ENCODE measurements at regions not wholly inside any gene's neighbourhood (a gene's known extent, or its start where the extent isn't known, plus 50 kb on each side); places are given as distances from the start of the nearest gene placed in this dataset.

DNA sequence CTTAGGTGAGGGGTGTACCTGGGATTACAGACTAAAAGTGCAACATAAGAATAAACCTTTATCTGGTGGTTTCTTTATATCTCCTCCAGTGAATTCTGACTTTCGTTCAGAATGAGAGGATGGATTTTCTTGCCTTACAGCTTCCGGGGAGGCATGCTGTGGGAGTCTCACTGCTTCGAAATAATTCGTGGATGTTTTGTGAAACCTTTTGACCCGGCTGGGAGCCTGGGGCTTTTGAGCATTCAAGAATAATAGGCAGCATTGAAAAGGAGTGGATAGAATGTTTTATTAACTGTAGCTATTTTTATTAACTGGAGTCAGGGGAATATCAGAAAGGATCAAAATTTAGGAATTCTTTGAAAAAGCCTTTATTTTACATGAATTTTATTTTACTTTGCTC lies 149.1 kb downstream of the RWDD3 start:
- H3K9me3 ChIP-seq (ENCODE audit: insufficient read depth, low read length), result no peaks in the 10 kb centered on the region
- TF ChIP-seq EZH2phosphoT487 (IDR thresholded peaks at IDR 0.05; ENCODE audit: low read depth) (no peak), CTCF (IDR thresholded peaks at IDR 0.05; ENCODE audit: low read depth, low read length) (no peak)
- no peaks in the 10 kb centered on the region for H3K79me2 ChIP-seq (ENCODE audit: low read length)
- H3K27me3 ChIP-seq (ENCODE audit: low read depth, low read length), result no peaks in the 10 kb centered on the region
- no peak overlapping the region for H2AFZ ChIP-seq (ENCODE audit: low read depth, low read length)
- no peak overlapping the region for H3K27ac ChIP-seq (ENCODE audit: low read length)
- H3K4me1 ChIP-seq (ENCODE audit: low read length), result no peaks in the 10 kb centered on the region
- no peaks in the 10 kb centered on the region for H4K20me1 ChIP-seq (ENCODE audit: insufficient read depth, low read length)
- no peak overlapping the region for H3K4me3 ChIP-seq (ENCODE audit: low read length)
- no peak overlapping the region for H3K4me2 ChIP-seq (ENCODE audit: low read length)
- H3K36me3 ChIP-seq (replicated peaks; ENCODE audit: low read depth, low read length), result no peaks in the 10 kb centered on the region
- H3K9ac ChIP-seq (ENCODE audit: low read length), result no peak overlapping the region

DNA sequence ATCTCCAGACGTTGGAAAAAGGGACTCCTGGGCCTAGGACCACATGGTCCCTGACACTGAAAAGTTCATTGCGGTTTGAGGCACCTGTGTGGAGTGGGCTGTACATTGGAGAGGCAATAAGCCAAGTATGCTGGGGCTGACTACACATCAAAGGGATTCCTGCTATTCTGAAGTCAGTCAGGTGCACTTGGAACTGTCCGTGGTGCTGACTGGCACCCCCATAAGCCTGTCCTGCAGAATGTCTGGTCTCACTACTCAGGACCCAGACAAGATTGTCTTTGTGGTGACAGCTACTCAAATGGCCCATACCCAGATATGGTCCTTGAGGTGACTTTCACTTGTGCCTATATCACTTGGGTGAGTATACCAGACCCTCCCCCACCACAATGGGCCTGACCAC lies 150.6 kb downstream of the RWDD3 start:
- no peak overlapping the region for H3K4me2 ChIP-seq (ENCODE audit: low read length)
- no peaks in the 10 kb centered on the region for H3K79me2 ChIP-seq (ENCODE audit: low read length)
- H3K9ac ChIP-seq (ENCODE audit: low read length), result no peak overlapping the region
- no peaks in the 10 kb centered on the region for H4K20me1 ChIP-seq (ENCODE audit: insufficient read depth, low read length)
- H3K36me3 ChIP-seq (replicated peaks; ENCODE audit: low read depth, low read length), result no peaks in the 10 kb centered on the region
- TF ChIP-seq EZH2phosphoT487 (IDR thresholded peaks at IDR 0.05; ENCODE audit: low read depth), result no peak
- no peak for TF ChIP-seq CTCF (IDR thresholded peaks at IDR 0.05; ENCODE audit: low read depth, low read length)
- H3K4me1 ChIP-seq (ENCODE audit: low read length), result no peaks in the 10 kb centered on the region
- no peak overlapping the region for H3K27ac ChIP-seq (ENCODE audit: low read length)
- no peak overlapping the region for H2AFZ ChIP-seq (ENCODE audit: low read depth, low read length)
- H3K4me3 ChIP-seq (ENCODE audit: low read length), result no peak overlapping the region
- H3K9me3 ChIP-seq (ENCODE audit: insufficient read depth, low read length), result no peaks in the 10 kb centered on the region
- no peaks in the 10 kb centered on the region for H3K27me3 ChIP-seq (ENCODE audit: low read depth, low read length)

DNA sequence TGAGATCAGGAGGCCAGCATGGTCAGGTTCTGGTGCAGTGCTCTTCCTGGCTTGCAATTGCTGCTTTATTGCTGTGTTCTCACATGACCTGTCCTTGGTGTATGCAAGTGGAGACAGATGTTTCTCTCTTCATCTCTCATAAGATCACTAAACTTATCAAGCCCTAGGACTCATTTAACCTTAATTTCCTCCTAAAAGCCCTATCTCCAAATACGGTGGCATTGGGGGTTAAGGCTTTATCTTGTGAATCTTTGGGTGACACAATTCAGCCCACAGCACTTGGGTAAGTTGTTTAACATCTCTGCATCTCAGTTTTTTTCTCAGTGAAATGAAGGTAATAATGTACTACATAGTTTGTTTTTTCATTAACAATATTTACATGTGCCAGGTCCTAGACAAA lies 152.4 kb downstream of the RWDD3 start:
- H3K4me3 ChIP-seq (ENCODE audit: low read length), result no peak overlapping the region
- H3K27ac ChIP-seq (ENCODE audit: low read length), result no peak overlapping the region
- H3K36me3 ChIP-seq (replicated peaks; ENCODE audit: low read depth, low read length), result no peaks in the 10 kb centered on the region
- H3K9me3 ChIP-seq (ENCODE audit: insufficient read depth, low read length), result no peaks in the 10 kb centered on the region
- no peak for TF ChIP-seq CTCF (IDR thresholded peaks at IDR 0.05; ENCODE audit: low read depth, low read length)
- no peak for TF ChIP-seq EZH2phosphoT487 (IDR thresholded peaks at IDR 0.05; ENCODE audit: low read depth)
- H3K4me2 ChIP-seq (ENCODE audit: low read length), result no peak overlapping the region
- H4K20me1 ChIP-seq (ENCODE audit: insufficient read depth, low read length), result no peaks in the 10 kb centered on the region
- no peak overlapping the region for H3K9ac ChIP-seq (ENCODE audit: low read length)
- H3K27me3 ChIP-seq (ENCODE audit: low read depth, low read length), result no peaks in the 10 kb centered on the region
- no peaks in the 10 kb centered on the region for H3K4me1 ChIP-seq (ENCODE audit: low read length)
- H2AFZ ChIP-seq (ENCODE audit: low read depth, low read length), result no peak overlapping the region
- H3K79me2 ChIP-seq (ENCODE audit: low read length), result no peaks in the 10 kb centered on the region

- H4K20me1 ChIP-seq (ENCODE audit: insufficient read depth, low read length), result no peaks in the 10 kb centered on the region
- no peak overlapping the region for H3K4me3 ChIP-seq (ENCODE audit: low read length)
- no peaks in the 10 kb centered on the region for H3K27me3 ChIP-seq (ENCODE audit: low read depth, low read length)
- H3K9ac ChIP-seq (ENCODE audit: low read length), result no peak overlapping the region
- no peak overlapping the region for H2AFZ ChIP-seq (ENCODE audit: low read depth, low read length)
- no peaks in the 10 kb centered on the region for H3K4me1 ChIP-seq (ENCODE audit: low read length)
- TF ChIP-seq CTCF (IDR thresholded peaks at IDR 0.05; ENCODE audit: low read depth, low read length) (no peak), EZH2phosphoT487 (IDR thresholded peaks at IDR 0.05; ENCODE audit: low read depth) (no peak)
- no peaks in the 10 kb centered on the region for H3K79me2 ChIP-seq (ENCODE audit: low read length)
- no peaks in the 10 kb centered on the region for H3K9me3 ChIP-seq (ENCODE audit: insufficient read depth, low read length)
- H3K4me2 ChIP-seq (ENCODE audit: low read length), result no peak overlapping the region
- no peak overlapping the region for H3K27ac ChIP-seq (ENCODE audit: low read length)
- H3K36me3 ChIP-seq (replicated peaks; ENCODE audit: low read depth, low read length), result no peaks in the 10 kb centered on the region
Measured at GRCh38 chr1:95386915-95387314, 152.9 kb downstream of the RWDD3 start.
